Breast epithelium (tissue), 3 donors: ENCODE measurements at regions not wholly inside any gene's neighbourhood (a gene's known extent, or its start where the extent isn't known, plus 50 kb on each side); places are given as distances from the start of the nearest gene placed in this dataset.

Experiments
- CTCF ChIP-seq, 3 donors: fragments of 450-650 bp; IDR thresholded peaks; one replicate each; pipeline ENCODE4 v1.5.1; 2016 to 2017; ENCODE audit warnings: antibody characterized with exemption in 3 of 3, mild to moderate bottlenecking in 3 of 3, moderate library complexity in 3 of 3
- POLR2A ChIP-seq: fragments of 450-650 bp; IDR thresholded peaks from one replicate; pipeline ENCODE4 v1.6.1; 2016; ENCODE audit warnings: antibody characterized with exemption, mild to moderate bottlenecking, moderate library complexity

GRCh38 chr4:110950731-110951130 is 327.9 kb upstream of the PITX2 start:
- TF ChIP-seq CTCF (IDR thresholded peaks at IDR 0.05) (no peak), POLR2A (no peak)
